ENCODE measurements at regions not wholly inside any gene's neighbourhood (a gene's known extent, or its start where the extent isn't known, plus 50 kb on each side); places are given as distances from the start of the nearest gene placed in this dataset.

DNA sequence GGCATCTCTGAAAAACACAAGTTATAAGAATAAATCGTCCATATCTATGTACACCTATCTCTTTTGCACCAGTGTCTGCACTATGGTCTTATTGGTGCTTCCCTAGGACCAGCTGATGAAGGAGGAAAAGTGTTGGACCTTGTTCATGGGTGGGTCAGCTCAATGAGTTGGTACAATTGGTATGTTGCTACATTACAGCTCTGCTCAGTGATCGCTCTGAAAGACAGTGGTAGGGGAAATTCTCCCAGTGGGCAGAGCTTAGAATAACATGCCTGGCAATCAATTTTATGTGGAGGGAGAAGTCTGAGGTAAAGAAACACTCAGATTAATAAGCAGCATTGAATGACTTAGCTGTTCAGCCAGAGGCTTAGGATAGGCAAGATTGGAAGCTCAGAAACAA, 138.7 kb upstream of the KL start:
- TF ChIP-seq, protein P1, sequence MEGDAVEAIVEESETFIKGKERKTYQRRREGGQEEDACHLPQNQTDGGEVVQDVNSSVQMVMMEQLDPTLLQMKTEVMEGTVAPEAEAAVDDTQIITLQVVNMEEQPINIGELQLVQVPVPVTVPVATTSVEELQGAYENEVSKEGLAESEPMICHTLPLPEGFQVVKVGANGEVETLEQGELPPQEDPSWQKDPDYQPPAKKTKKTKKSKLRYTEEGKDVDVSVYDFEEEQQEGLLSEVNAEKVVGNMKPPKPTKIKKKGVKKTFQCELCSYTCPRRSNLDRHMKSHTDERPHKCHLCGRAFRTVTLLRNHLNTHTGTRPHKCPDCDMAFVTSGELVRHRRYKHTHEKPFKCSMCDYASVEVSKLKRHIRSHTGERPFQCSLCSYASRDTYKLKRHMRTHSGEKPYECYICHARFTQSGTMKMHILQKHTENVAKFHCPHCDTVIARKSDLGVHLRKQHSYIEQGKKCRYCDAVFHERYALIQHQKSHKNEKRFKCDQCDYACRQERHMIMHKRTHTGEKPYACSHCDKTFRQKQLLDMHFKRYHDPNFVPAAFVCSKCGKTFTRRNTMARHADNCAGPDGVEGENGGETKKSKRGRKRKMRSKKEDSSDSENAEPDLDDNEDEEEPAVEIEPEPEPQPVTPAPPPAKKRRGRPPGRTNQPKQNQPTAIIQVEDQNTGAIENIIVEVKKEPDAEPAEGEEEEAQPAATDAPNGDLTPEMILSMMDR (IDR thresholded peaks at IDR 0.05) = no peak
- TF ChIP-seq NPAS2 (CRISPR knock-in tag; IDR thresholded peaks at IDR 0.05; ENCODE audit: borderline replicate concordance) (no peak), HDAC2 (IDR thresholded peaks at IDR 0.05) (no peak), ZFP36 (IDR thresholded peaks at IDR 0.05; ENCODE audit: borderline replicate concordance, partially characterized antibody) (no peak), ESRRA (IDR thresholded peaks at IDR 0.05; ENCODE audit: borderline replicate concordance, low read length) (no peak), ZC3H11A (IDR thresholded peaks at IDR 0.05) (no peak), MYC (IDR thresholded peaks at IDR 0.05; ENCODE audit: borderline replicate concordance, low read length) (no peak), CEBPB (IDR thresholded peaks at IDR 0.05) (no peak), TP53 (CRISPR knock-in tag; IDR thresholded peaks at IDR 0.05) (no peak)
- TF ChIP-seq, protein P2, sequence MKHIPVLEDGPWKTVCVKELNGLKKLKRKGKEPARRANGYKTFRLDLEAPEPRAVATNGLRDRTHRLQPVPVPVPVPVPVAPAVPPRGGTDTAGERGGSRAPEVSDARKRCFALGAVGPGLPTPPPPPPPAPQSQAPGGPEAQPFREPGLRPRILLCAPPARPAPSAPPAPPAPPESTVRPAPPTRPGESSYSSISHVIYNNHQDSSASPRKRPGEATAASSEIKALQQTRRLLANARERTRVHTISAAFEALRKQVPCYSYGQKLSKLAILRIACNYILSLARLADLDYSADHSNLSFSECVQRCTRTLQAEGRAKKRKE (CRISPR knock-in tag; IDR thresholded peaks at IDR 0.05; ENCODE audit: low read depth) = no peak
- TF ChIP-seq, protein P3, sequence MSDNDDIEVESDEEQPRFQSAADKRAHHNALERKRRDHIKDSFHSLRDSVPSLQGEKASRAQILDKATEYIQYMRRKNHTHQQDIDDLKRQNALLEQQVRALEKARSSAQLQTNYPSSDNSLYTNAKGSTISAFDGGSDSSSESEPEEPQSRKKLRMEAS (IDR thresholded peaks at IDR 0.05) = no peak
- TF ChIP-seq, protein P4, sequence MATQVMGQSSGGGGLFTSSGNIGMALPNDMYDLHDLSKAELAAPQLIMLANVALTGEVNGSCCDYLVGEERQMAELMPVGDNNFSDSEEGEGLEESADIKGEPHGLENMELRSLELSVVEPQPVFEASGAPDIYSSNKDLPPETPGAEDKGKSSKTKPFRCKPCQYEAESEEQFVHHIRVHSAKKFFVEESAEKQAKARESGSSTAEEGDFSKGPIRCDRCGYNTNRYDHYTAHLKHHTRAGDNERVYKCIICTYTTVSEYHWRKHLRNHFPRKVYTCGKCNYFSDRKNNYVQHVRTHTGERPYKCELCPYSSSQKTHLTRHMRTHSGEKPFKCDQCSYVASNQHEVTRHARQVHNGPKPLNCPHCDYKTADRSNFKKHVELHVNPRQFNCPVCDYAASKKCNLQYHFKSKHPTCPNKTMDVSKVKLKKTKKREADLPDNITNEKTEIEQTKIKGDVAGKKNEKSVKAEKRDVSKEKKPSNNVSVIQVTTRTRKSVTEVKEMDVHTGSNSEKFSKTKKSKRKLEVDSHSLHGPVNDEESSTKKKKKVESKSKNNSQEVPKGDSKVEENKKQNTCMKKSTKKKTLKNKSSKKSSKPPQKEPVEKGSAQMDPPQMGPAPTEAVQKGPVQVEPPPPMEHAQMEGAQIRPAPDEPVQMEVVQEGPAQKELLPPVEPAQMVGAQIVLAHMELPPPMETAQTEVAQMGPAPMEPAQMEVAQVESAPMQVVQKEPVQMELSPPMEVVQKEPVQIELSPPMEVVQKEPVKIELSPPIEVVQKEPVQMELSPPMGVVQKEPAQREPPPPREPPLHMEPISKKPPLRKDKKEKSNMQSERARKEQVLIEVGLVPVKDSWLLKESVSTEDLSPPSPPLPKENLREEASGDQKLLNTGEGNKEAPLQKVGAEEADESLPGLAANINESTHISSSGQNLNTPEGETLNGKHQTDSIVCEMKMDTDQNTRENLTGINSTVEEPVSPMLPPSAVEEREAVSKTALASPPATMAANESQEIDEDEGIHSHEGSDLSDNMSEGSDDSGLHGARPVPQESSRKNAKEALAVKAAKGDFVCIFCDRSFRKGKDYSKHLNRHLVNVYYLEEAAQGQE (IDR thresholded peaks at IDR 0.05) = no peak
